GM21447 (cell line): ENCODE measurements at regions not wholly inside any gene's neighbourhood (a gene's known extent, or its start where the extent isn't known, plus 50 kb on each side); places are given as distances from the start of the nearest gene placed in this dataset.

ENCODE experiments used
- ATAC-seq: cut with Tn5 transposase; IDR thresholded peaks from one replicate; pipeline ENCODE4 v1.9.1; 2021; ENCODE audit not compliant: unreplicated experiment

DNA sequence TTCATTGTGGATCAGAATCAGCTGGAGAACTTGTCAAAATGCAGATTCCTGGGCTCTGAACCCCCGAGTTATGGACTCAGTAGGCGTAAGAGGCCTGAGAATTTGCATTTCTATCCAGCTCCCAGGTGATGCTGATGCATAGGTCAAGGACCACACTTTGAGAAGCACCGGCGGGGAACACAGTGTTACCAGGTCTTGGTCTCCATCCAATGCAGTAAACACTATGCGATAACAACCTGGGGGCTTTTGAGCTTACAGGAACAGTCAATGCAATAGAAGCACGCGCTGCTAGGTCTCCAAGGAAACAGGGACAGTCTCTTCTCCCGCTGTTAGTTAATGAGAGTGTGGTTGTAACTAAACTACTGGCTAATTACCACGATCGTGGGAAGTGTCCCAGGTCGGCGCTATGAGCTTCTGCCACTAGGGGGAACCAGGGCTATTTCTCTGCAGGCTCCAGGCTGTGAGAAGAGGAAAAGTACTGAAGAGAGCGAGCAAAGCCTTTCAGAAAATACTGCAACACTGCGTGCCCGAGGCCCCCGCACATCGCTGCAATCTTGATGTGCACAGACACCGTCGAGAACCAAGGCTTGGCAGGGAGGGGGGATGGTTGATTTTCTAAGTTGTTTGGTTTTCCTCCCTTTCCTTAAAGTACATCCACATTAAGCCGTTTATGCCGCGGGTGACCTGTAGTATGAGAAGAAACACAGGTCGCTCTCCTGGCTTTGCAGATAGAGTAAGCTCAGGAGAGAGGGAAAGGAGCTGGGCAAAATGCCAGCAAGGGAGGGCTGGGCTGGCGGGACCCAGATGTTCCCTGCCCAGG, 52.0 kb upstream of the KCNA1 start:
- peak; percentile 68 for ATAC-seq

DNA sequence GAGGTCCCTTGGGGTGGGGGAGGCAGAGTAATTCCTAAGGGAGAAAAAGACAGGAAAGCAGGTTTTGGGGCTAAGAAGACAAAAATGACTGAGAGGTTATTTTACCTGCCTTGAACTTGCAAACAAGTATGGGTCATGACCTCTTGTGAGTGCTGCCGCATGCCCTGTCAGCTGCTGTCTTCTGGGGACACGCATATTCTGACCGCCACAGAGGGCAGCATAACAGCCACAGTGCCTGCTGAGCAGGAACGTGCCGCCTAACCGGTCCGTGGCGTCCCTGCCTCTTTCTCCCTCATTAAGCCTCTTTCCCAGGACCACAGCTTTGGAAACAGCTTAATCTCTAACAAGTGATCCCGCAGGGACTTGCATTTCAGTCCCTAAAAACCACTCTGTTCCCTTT, 51.3 kb upstream of the KCNA1 start:
- no peak for ATAC-seq

DNA sequence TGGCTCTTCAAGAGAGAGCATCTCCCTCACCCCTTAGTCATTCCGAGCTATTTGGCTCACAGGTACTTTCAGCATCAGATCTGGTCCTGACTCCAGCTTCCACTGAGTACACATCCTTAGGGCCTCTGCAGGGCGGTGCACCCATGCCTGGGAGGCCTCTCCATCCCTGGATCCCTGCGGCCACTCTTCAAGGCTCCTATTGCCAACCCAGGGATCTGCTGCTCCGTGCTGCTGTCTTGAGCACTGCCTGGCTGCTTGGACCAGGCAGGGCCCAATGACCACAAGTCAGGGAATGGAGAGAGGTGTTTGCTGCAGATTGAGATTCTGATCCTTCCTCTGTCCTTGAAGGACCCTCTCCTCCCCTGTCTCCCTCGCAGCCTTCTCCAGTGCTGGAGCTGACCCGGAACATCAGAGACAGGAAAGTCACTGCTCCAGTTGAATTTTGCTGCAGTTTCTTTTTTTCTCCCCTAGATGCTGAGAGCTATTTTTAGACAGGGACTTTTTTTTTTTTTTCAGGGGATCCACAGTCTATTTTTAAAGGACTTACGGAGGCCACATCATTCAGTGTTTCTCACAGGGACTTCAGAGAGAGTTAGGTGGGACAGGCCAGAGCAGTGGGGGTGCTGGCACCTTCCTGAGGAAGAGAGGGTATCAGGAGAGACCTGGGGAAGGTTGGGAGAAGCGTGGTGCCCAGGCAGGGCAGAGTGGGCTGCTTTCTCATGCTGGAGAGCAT, 50.1 kb upstream of the KCNA1 start:
- no peak for ATAC-seq
